Glomerular visceral epithelial cell (primary cell): ENCODE measurements at regions not wholly inside any gene's neighbourhood (a gene's known extent, or its start where the extent isn't known, plus 50 kb on each side); places are given as distances from the start of the nearest gene placed in this dataset.
"Not testable (repeated sequence)": the region's sequence is repeated elsewhere in the genome, so short reads cannot be mapped to it uniquely, and the experiment has no call there.

Source experiments
- DNase-seq: peaks from one replicate; pipeline ENCODE4 v3.0.0-alpha.2; 2016; ENCODE audit errors: extremely low spot score

- DNase-seq, result no peak
Measured at GRCh38 chr6:50333696-50334095, 284.0 kb upstream of the DEFB112 start.

DNA sequence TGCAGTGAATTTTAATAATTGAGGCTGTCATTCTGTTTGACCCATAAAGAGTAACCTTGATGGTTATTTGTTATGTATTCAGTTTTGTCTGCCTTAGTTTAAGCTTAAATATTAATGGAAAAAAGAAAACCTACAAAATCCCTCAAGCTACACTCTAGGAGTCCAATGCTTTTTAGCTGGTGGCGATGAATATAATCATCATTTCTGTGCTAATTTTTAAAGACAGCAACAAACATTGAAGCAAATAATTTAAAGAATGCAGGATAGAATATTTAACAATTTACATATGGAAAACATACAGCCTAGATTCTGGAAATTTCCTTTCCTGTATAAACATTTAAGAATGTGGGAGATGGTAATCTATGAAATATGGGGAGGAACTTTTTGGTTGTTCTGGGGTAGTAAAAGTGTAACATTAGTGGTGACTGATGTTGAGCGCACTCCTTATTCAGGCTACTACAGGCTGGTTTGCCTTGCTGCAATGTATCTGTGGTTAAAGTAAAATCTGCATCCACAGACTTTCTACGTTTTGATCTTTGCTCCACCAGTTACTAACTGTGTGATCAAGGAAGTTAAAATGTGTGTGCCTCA lies 287.9 kb upstream of the DEFB112 start:
- no peak for DNase-seq

- DNase-seq, result no peak
Measured at GRCh38 chr6:50353603-50354002, 303.9 kb upstream of the DEFB112 start.

GRCh38 chr6:50358113-50358512 lies 308.4 kb upstream of the DEFB112 start:
- DNase-seq, result no peak

GRCh38 chr6:50361641-50362331 lies 312.1 kb upstream of the DEFB112 start:
- DNase-seq, result no peak

DNA sequence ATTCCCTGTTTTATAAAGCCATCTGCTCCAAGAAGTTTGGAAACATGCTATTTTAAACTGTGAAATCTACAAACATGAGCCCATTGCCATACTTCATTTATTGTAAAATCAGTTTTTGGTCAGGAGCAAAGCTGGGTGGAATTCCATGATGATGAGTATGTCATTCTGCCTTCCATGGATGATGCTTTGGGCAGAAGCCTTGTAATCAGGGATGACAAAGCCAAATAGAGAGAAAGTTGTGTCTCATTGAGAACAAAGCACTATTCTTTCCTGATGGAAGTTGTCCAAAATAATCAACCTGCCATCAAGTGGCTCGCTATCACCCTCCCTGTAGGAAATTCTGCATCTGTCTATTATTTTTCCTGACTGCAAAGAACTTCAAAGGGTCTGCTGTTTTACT lies 313.0 kb upstream of the DEFB112 start:
- DNase-seq, result no peak

DNA sequence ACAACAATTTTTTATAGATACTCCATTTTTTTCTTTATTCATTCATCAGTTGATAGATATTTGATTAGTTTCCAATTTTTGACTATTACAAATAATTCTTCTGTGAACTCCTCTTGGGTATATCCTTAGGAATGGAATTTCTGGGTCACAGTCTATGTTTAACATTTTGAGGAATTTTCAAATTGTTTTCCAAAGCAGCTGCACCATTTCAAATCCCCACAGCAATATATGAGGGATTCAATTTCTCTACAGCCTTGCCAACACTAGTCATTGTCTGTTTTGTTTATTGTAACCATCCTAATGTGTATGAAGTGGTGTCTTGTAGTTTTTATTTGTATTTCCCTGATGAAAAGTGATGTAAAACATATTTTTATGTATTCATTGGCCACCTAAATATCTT lies 320.3 kb upstream of the DEFB112 start:
- DNase-seq, result no peak

- no peak for DNase-seq
Measured at GRCh38 chr6:50380406-50381098, 330.8 kb upstream of the DEFB112 start.

DNA sequence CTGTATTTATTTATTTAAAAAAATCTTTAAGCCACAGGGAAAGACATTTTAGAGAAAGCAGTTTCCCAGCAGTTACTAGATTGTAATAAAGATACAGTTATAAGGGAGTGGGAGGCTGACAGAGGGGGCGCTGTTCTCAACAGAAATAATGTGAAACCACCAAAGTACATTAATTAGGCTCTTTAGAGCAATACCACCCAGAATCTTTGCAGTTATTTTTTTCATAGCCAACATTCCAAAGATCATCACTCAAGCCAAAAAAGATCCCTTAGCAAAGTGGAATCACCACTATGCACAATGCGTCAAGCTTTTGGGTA lies 331.3 kb upstream of the DEFB112 start:
- DNase-seq, result no peak

GRCh38 chr6:50390416-50390815 lies 322.9 kb upstream of the TFAP2D start:
- no peak for DNase-seq

GRCh38 chr6:50394139-50394538 lies 319.2 kb upstream of the TFAP2D start:
- DNase-seq, result not testable (repeated sequence)

DNA sequence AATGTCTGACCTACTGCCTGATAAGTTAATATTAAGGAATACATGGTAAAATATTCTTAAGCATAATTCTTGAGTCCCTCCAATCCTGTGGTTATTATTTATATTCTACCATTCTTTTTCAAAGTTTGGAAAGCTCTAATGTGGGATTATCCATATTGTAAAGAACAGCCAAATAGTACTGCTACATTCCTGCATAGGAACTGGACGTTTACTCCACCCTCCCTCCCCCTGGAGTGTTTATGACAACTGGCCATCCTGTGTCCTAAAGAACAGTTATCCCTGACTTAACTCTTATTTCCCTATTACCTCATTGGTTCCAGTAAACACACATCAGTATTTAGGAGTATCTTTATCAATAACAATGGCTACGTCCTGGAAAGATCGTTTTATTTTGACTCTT lies 308.7 kb upstream of the TFAP2D start:
- DNase-seq, result no peak

DNA sequence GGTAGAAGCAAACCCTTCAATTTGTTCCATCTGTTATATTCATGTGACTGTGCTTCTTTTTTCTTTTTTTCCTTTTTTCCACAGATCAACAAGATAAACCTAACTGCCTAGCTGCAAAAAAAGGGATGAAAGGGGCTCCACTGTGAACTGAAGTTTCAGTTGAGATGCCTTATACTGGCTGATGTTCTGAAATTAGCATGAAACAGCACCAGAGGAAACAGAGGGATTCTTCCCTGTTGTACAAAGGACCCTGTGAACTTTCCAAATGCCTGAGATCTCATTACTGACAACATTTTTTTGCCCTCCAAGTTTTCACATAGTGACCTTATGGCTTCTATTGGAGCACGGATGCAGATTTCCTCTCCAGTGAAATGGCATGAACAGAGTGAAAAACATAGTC lies 302.7 kb upstream of the TFAP2D start:
- DNase-seq, result no peak

DNA sequence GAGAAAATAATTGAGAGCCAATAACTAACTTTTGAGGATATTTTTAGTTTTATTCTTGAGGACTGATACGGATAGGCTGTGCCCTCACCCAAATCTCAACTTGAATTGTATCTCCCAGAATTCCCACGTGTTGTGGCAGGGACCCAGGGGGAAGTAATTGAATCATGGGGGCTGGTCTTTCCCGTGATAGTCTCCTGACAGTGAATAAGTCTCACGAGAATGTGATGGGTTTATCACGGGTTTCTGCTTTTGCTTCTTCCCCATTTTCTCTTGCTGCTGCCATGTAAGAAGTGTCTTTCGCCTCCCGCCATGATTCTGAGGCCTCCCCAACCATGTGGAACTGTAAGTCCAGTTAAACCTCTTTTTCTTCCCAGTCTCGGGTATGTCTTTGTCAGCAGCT lies 292.3 kb upstream of the TFAP2D start:
- DNase-seq, result not testable (repeated sequence)

- DNase-seq, result no peak
Measured at GRCh38 chr6:50427267-50427666, 286.1 kb upstream of the TFAP2D start.

DNA sequence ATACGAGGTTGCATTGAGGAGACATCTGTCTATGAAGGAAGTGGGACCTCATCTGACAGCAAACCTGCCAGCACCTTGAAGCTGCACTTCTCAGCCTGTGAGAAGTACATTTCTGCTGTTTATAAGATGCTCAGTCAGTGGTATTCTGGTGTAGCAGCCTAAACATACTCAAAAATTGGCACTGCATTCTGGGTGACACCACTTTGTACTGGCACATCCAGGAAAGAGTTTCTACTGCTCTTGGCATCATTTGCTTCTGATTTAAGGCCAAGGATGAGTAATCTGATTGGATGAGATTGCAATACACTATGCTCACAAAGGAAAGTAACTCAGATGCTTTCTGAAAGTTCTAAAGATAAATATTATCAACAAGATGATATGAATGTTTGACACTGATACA lies 275.4 kb upstream of the TFAP2D start:
- no peak for DNase-seq

- no peak for DNase-seq
Measured at GRCh38 chr6:50442531-50443040, 270.7 kb upstream of the TFAP2D start.

- DNase-seq, result no peak
Measured at GRCh38 chr6:50443144-50443543, 270.2 kb upstream of the TFAP2D start.

GRCh38 chr6:50449128-50449527 lies 264.2 kb upstream of the TFAP2D start:
- DNase-seq, result no peak

- DNase-seq, result no peak
Measured at GRCh38 chr6:50451826-50452400, 261.4 kb upstream of the TFAP2D start.

GRCh38 chr6:50455029-50455428 lies 258.3 kb upstream of the TFAP2D start:
- DNase-seq, result no peak

DNA sequence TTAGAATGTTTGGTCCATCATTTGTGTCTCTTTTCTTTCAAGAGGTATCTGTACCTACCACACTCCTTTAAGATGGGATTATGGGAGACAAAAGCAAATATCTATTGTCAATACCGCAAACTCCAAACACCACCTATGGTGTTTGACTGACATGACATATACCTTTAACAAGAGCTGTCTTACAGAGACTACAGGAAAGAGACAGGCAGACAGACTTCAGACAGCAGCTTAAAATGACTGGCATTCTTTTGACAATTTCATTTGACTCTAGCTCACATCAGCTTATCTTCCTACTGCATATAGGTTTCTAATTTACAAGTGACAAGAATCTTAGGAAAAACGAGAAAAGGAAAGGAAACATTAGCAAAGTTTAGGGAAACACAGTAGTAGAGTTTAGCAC lies 256.0 kb upstream of the TFAP2D start:
- DNase-seq, result no peak

DNA sequence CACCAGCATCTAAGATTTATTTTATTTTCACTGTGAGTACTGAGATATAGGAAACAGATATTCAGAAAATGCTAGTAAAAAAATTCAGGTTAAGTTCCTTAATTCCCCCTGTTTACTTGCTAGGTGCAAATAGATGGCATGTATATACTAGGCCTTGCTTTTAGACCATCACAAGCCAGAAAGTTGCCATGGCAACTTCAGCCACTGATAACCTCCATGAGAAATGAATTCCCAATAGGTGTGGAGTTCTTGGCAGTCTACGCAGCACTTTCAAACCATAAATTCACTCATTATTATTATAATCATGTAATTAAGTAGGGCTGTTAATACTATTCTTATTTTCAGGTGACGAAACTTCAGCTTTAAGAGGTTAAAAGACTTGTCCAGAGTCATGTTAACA lies 251.6 kb upstream of the TFAP2D start:
- DNase-seq, result no peak
